Transverse colon (tissue), 4 donors: ENCODE measurements at regions not wholly inside any gene's neighbourhood (a gene's known extent, or its start where the extent isn't known, plus 50 kb on each side); places are given as distances from the start of the nearest gene placed in this dataset.

Source experiments
- CTCF ChIP-seq, 5 experiments: fragments of 200-600 bp in 3 of 5; fragments of 450-650 bp in 2 of 5; sonication (generic) in 3 of 5; IDR thresholded peaks; 1 replicate in 2 of 5; 2 replicates in 3 of 5; pipeline ENCODE4 v1.5.1; 2016 to 2017; ENCODE audit warnings: antibody characterized with exemption in 5 of 5, inconsistent platforms in 3 of 5, mild to moderate bottlenecking in 2 of 5, moderate library complexity in 1 of 5
- EP300 ChIP-seq: sonication (generic); formaldehyde crosslinking; IDR thresholded peaks from one replicate; pipeline ENCODE4 v1.6.1; 2017; ENCODE audit warnings: antibody characterized with exemption, low read depth
- POLR2A ChIP-seq: fragments of 450-650 bp; IDR thresholded peaks from one replicate; pipeline ENCODE4 v1.6.1; 2016; ENCODE audit warnings: antibody characterized with exemption, mild to moderate bottlenecking, moderate library complexity
- POLR2AphosphoS5 ChIP-seq, 3 donors: sonication (generic); formaldehyde crosslinking; IDR thresholded peaks; one replicate each; pipeline ENCODE4 v1.6.1; 2016; ENCODE audit warnings: antibody characterized with exemption in 3 of 3

GRCh38 chr6:2492686-2493523 is 247.5 kb upstream of the GMDS start:
- TF ChIP-seq CTCF (IDR thresholded peaks at IDR 0.05) (no peak), POLR2A (no peak), POLR2AphosphoS5 (IDR thresholded peaks at IDR 0.05) (no peak), EP300 (no peak)
